SU-DHL-6 (cell line): ENCODE measurements at regions not wholly inside any gene's neighbourhood (a gene's known extent, or its start where the extent isn't known, plus 50 kb on each side); places are given as distances from the start of the nearest gene placed in this dataset.

ENCODE experiments used
- H2AFZ ChIP-seq: fragments of 200-600 bp; sonication (generic); 2 replicates; pipeline ENCODE4 v1.6.1; 2014; ENCODE audit warnings: low read depth, mild to moderate bottlenecking, moderate library complexity, mixed read lengths, antibody characterized with exemption, low read length; ENCODE audit not compliant: severe bottlenecking
- H3F3A ChIP-seq: fragments of 200-600 bp; shearing (Covaris generic); 2 replicates; pipeline ENCODE4 v1.6.0; 2016; ENCODE audit warnings: antibody characterized with exemption, mild to moderate bottlenecking; ENCODE audit not compliant: insufficient read depth
- H3K27ac ChIP-seq: fragments of 200-600 bp; sonication (generic); 2 replicates; pipeline ENCODE4 v1.5.1; 2016; ENCODE audit warnings: low read depth, mild to moderate bottlenecking, low read length, moderate library complexity, mixed read lengths
- H3K27me3 ChIP-seq: fragments of 200-600 bp; sonication (generic), shearing (Covaris generic); 2 replicates; pipeline ENCODE4 v1.6.0; 2014; ENCODE audit warnings: mild to moderate bottlenecking, low read length
- H3K36me3 ChIP-seq: fragments of 200-600 bp; sonication (generic); 2 replicates; pipeline ENCODE4 v1.6.1; 2014; ENCODE audit warnings: mild to moderate bottlenecking, low read length, mixed read lengths
- H3K4me2 ChIP-seq: fragments of 300-600, 200-600 bp; shearing (Covaris generic), sonication (generic); 2 replicates; pipeline ENCODE4 v1.6.0; 2014; ENCODE audit warnings: low read length, low read depth, mild to moderate bottlenecking; ENCODE audit not compliant: poor library complexity, severe bottlenecking
- H3K4me3 ChIP-seq: fragments of 200-600 bp; sonication (generic); 2 replicates; pipeline ENCODE4 v1.5.1; 2014; ENCODE audit warnings: antibody characterized with exemption, low read length, mild to moderate bottlenecking, mixed read lengths; ENCODE audit not compliant: insufficient read depth, poor library complexity, severe bottlenecking
- H3K79me2 ChIP-seq: fragments of 200-600 bp; sonication (generic); 2 replicates; pipeline ENCODE4 v1.6.1; 2014; ENCODE audit warnings: mild to moderate bottlenecking, low read length, moderate library complexity; ENCODE audit not compliant: insufficient read depth
- H3K9ac ChIP-seq: fragments of 200-600 bp; sonication (generic); 2 replicates; pipeline ENCODE4 v1.7.0; 2014; ENCODE audit warnings: mild to moderate bottlenecking, low read length
- H3K9me2 ChIP-seq: fragments of 200-600 bp; sonication (generic); replicated peaks from 2 replicates; pipeline ENCODE4 v1.6.1; 2014; ENCODE audit warnings: low read length; ENCODE audit not compliant: insufficient read depth
- H3K9me3 ChIP-seq: fragments of 200-600 bp; sonication (generic); 2 replicates; pipeline ENCODE4 v1.6.1; 2014; ENCODE audit warnings: low read length, mixed read lengths; ENCODE audit not compliant: insufficient read depth
- H4K20me1 ChIP-seq: fragments of 200-600 bp; sonication (generic); 2 replicates; pipeline ENCODE4 v1.6.1; 2014; ENCODE audit warnings: low read depth, mild to moderate bottlenecking, antibody characterized with exemption, low read length, moderate library complexity, mixed read lengths
- CTCF ChIP-seq: fragments of 200-600 bp; sonication (generic); IDR thresholded peaks from one replicate; pipeline ENCODE4 v1.5.1; 2017; ENCODE audit warnings: antibody characterized with exemption, mild to moderate bottlenecking, low read length, moderate library complexity; ENCODE audit not compliant: insufficient read depth, poor library complexity, severe bottlenecking
- EZH2phosphoT487 ChIP-seq: fragments of 200-600 bp; sonication (generic), shearing (Covaris generic); conservative IDR thresholded peaks from 2 replicates; pipeline ENCODE4 v1.6.1; 2018; ENCODE audit warnings: mild to moderate bottlenecking, antibody characterized with exemption, low read length, moderate library complexity, mixed read lengths

GRCh38 chr19:29467824-29468401 lies 57.9 kb upstream of the VSTM2B start:
- H3K9me3 ChIP-seq = no peaks in the 10 kb centered on the region
- H3K27ac ChIP-seq = no peak overlapping the region
- no peaks in the 10 kb centered on the region for H3F3A ChIP-seq
- H3K79me2 ChIP-seq = no peaks in the 10 kb centered on the region
- H2AFZ ChIP-seq = no peak overlapping the region
- H3K4me3 ChIP-seq = no peak overlapping the region
- H3K9me2 ChIP-seq = no peaks in the 10 kb centered on the region
- TF ChIP-seq CTCF (peak; percentile 37), EZH2phosphoT487 (no peak)
- no peaks in the 10 kb centered on the region for H3K36me3 ChIP-seq
- H3K4me2 ChIP-seq = no peak overlapping the region
- H4K20me1 ChIP-seq = no peaks in the 10 kb centered on the region; the same call in 1 of the 2 replicates
- no peaks in the 10 kb centered on the region for H3K27me3 ChIP-seq
- no peak overlapping the region for H3K9ac ChIP-seq

- no peaks in the 10 kb centered on the region; the same call in 1 of the 2 replicates for H4K20me1 ChIP-seq
- no peak overlapping the region for H3K4me3 ChIP-seq
- H3K9me3 ChIP-seq = no peaks in the 10 kb centered on the region; the same call in 1 of the 2 replicates
- TF ChIP-seq EZH2phosphoT487 = no peak
- TF ChIP-seq CTCF = no peak
- H3K27me3 ChIP-seq = no peaks in the 10 kb centered on the region
- H3K36me3 ChIP-seq = no peaks in the 10 kb centered on the region
- H3F3A ChIP-seq = no peaks in the 10 kb centered on the region
- no peaks in the 10 kb centered on the region for H3K79me2 ChIP-seq
- H3K9me2 ChIP-seq = no peaks in the 10 kb centered on the region
- no peak overlapping the region for H2AFZ ChIP-seq
- H3K27ac ChIP-seq = no peak overlapping the region
- no peak overlapping the region for H3K4me2 ChIP-seq
- no peak overlapping the region for H3K9ac ChIP-seq
Measured at GRCh38 chr19:29475469-29475868, 50.3 kb upstream of the VSTM2B start.
